ENCODE measurements at regions not wholly inside any gene's neighbourhood (a gene's known extent, or its start where the extent isn't known, plus 50 kb on each side); places are given as distances from the start of the nearest gene placed in this dataset.

GRCh38 chr13:73440296-73440895 lies 381.6 kb downstream of the KLF5 start:
- TF ChIP-seq JUND (IDR thresholded peaks at IDR 0.05) (no peak), CTCF (IDR thresholded peaks at IDR 0.05 in 2 of 3, conservative IDR thresholded peaks at IDR 0.05 in 1 of 3; ENCODE audit: borderline replicate concordance in 1 of 3, insufficient read depth in 1 of 3, low read depth in 2 of 3, low read length in 2 of 3) (no peak), EZH2 (IDR thresholded peaks at IDR 0.05) (no peak), SP1 (IDR thresholded peaks at IDR 0.05; ENCODE audit: low read depth) (no peak), SRF (IDR thresholded peaks at IDR 0.05; ENCODE audit: low read depth) (no peak), ZFX (IDR thresholded peaks at IDR 0.05) (no peak), POLR2AphosphoS5 (IDR thresholded peaks at IDR 0.05; ENCODE audit: low read depth, low read length) (no peak), TCF7L2 (IDR thresholded peaks at IDR 0.05; ENCODE audit: borderline replicate concordance, extremely low read depth, insufficient read depth, insufficient read length) (no peak), ZBTB33 (IDR thresholded peaks at IDR 0.05; ENCODE audit: extremely low read depth, insufficient replicate concordance, low read length) (no peak), EGR1 (IDR thresholded peaks at IDR 0.05; ENCODE audit: low read depth) (no peak), SIN3A (IDR thresholded peaks at IDR 0.05; ENCODE audit: low read depth) (no peak), POLR2A (IDR thresholded peaks at IDR 0.05; ENCODE audit: borderline replicate concordance, extremely low read depth, insufficient read depth, insufficient read length) (no peak), ZNF274 (IDR thresholded peaks at IDR 0.05; ENCODE audit: low read depth, low read length) (no peak)

Data from HCT116 (cell line).